ENCODE measurements at regions not wholly inside any gene's neighbourhood (a gene's known extent, or its start where the extent isn't known, plus 50 kb on each side); places are given as distances from the start of the nearest gene placed in this dataset.
A peak's percentile ranks its signal among the peaks of the same experiment; 100 is the strongest.
"Not testable (repeated sequence)": the region's sequence is repeated elsewhere in the genome, so short reads cannot be mapped to it uniquely, and the experiment has no call there.

GRCh38 chr3:196138482-196139254 lies 56.8 kb upstream of the TFRC start:
- no peak overlapping the region for H4K8ac ChIP-seq (replicated peaks; ENCODE audit: insufficient read length, low read depth, low read length)
- H2AK5ac ChIP-seq (ENCODE audit: insufficient read length, low read length) = no peak overlapping the region
- peak overlapping the region; percentile 16 to 86 (median 16); a peak in 4 of 7 replicates for H3K27ac Mint-ChIP-seq
- no peak overlapping the region for H3K14ac ChIP-seq (ENCODE audit: insufficient read depth, low read length)
- no peak overlapping the region for H3K56ac ChIP-seq (ENCODE audit: insufficient read length, low read depth, low read length)
- H3K36me3 Mint-ChIP-seq (ENCODE audit: insufficient read depth in 1 of 3, low read depth in 3 of 3) = no peaks in the 10 kb centered on the region
- DNase-seq = peak; percentile 29
- no peak overlapping the region for H2BK5ac ChIP-seq (ENCODE audit: insufficient read length, low read length)
- H3T11ph ChIP-seq (ENCODE audit: low read length) = no peak overlapping the region
- H3K79me1 ChIP-seq (ENCODE audit: insufficient read depth, low read depth, low read length, poor library complexity, severe bottlenecking) = no peaks in the 10 kb centered on the region
- no peak overlapping the region for H3K23ac ChIP-seq (ENCODE audit: insufficient read length, low read depth, low read length)
- H3K27ac ChIP-seq (ENCODE audit: insufficient read length, low read depth, low read length) = no peak overlapping the region
- H3K27me3 ChIP-seq (ENCODE audit: insufficient read depth, low read length) = no peaks in the 10 kb centered on the region
- H3K9ac ChIP-seq (ENCODE audit: extremely low read depth, insufficient read length, low read length) = no peak overlapping the region
- no peaks in the 10 kb centered on the region for H3K79me2 ChIP-seq (ENCODE audit: insufficient read depth, low read length)
- H3K4me1 ChIP-seq (ENCODE audit: insufficient read depth, low read length) = no peaks in the 10 kb centered on the region; the same call in 1 of the 2 replicates
- no peak overlapping the region for H4K91ac ChIP-seq (ENCODE audit: insufficient read length, low read depth, low read length)
- no peak overlapping the region for H3K4ac ChIP-seq (ENCODE audit: low read depth, low read length)
- H3K27me3 Mint-ChIP-seq (ENCODE audit: low read depth) = no peaks in the 10 kb centered on the region; the same call in 1 of the 2 replicates
- no peak overlapping the region for H2BK15ac ChIP-seq (ENCODE audit: low read depth, low read length)
- no peak overlapping the region for H4K5ac ChIP-seq (ENCODE audit: insufficient read length, low read depth, low read length)
- WGBS (ENCODE audit: extremely low coverage, insufficient read length, low lambda C conversion rate) = no CpG with 5 or more reads among the region's 12 CpGs
- no peak overlapping the region for H2BK120ac ChIP-seq (ENCODE audit: low read depth, low read length, poor library complexity, severe bottlenecking)
- H3K4me2 ChIP-seq (ENCODE audit: insufficient read depth, insufficient read length, low read length) = no peak overlapping the region
- H3K23me2 ChIP-seq (ENCODE audit: insufficient read length, low read depth, low read length, poor library complexity, severe bottlenecking) = no peaks in the 10 kb centered on the region
- no peak for TF ChIP-seq CTCF (conservative IDR thresholded peaks at IDR 0.05)
- no peak overlapping the region for H2BK12ac ChIP-seq (ENCODE audit: insufficient read length, low read depth, low read length)
- H3K9me3 ChIP-seq (ENCODE audit: control insufficient read depth, low read depth, low read length) = no peaks in the 10 kb centered on the region
- no peak overlapping the region for H2BK20ac ChIP-seq (ENCODE audit: low read depth, low read length, poor library complexity, severe bottlenecking)
- H3K18ac ChIP-seq (ENCODE audit: insufficient read length, low read depth, low read length) = no peak overlapping the region
- H4K20me1 ChIP-seq (ENCODE audit: control insufficient read depth, insufficient read depth, insufficient read length) = no peaks in the 10 kb centered on the region
- H3K4me1 Mint-ChIP-seq = peaks cover 21 to 37% of the 10 kb centered on the region in 2 experiments
- H3K9me3 Mint-ChIP-seq = no peaks in the 10 kb centered on the region
- no peak overlapping the region for H2AFZ ChIP-seq (ENCODE audit: low read length)
- no peak overlapping the region for H3K4me3 Mint-ChIP-seq

GRCh38 chr3:196136640-196136989 lies 54.7 kb upstream of the TFRC start:
- not testable (repeated sequence) for H3K4me1 ChIP-seq (ENCODE audit: insufficient read depth, low read length); H4K91ac ChIP-seq (ENCODE audit: insufficient read length, low read depth, low read length); H3K4me3 Mint-ChIP-seq; H2BK20ac ChIP-seq (ENCODE audit: low read depth, low read length, poor library complexity, severe bottlenecking); H3K56ac ChIP-seq (ENCODE audit: insufficient read length, low read depth, low read length); H3K27me3 ChIP-seq (ENCODE audit: insufficient read depth, low read length); H3K4ac ChIP-seq (ENCODE audit: low read depth, low read length); H3K9me3 Mint-ChIP-seq; H3K9me3 ChIP-seq (ENCODE audit: control insufficient read depth, low read depth, low read length); H2BK120ac ChIP-seq (ENCODE audit: low read depth, low read length, poor library complexity, severe bottlenecking); H2BK5ac ChIP-seq (ENCODE audit: insufficient read length, low read length); H3K23ac ChIP-seq (ENCODE audit: insufficient read length, low read depth, low read length); H3K4me2 ChIP-seq (ENCODE audit: insufficient read depth, insufficient read length, low read length); H4K20me1 ChIP-seq (ENCODE audit: control insufficient read depth, insufficient read depth, insufficient read length); H3T11ph ChIP-seq (ENCODE audit: low read length); H4K8ac ChIP-seq (replicated peaks; ENCODE audit: insufficient read length, low read depth, low read length); H2BK15ac ChIP-seq (ENCODE audit: low read depth, low read length); H4K5ac ChIP-seq (ENCODE audit: insufficient read length, low read depth, low read length); DNase-seq; H3K27ac ChIP-seq (ENCODE audit: insufficient read length, low read depth, low read length); H3K36me3 Mint-ChIP-seq (ENCODE audit: insufficient read depth in 1 of 3, low read depth in 3 of 3); H2AK5ac ChIP-seq (ENCODE audit: insufficient read length, low read length); H3K27me3 Mint-ChIP-seq (ENCODE audit: low read depth); H2BK12ac ChIP-seq (ENCODE audit: insufficient read length, low read depth, low read length); H3K23me2 ChIP-seq (ENCODE audit: insufficient read length, low read depth, low read length, poor library complexity, severe bottlenecking); H3K79me1 ChIP-seq (ENCODE audit: insufficient read depth, low read depth, low read length, poor library complexity, severe bottlenecking); H2AFZ ChIP-seq (ENCODE audit: low read length); H3K18ac ChIP-seq (ENCODE audit: insufficient read length, low read depth, low read length); H3K14ac ChIP-seq (ENCODE audit: insufficient read depth, low read length); H3K79me2 ChIP-seq (ENCODE audit: insufficient read depth, low read length); H3K27ac Mint-ChIP-seq; H3K9ac ChIP-seq (ENCODE audit: extremely low read depth, insufficient read length, low read length)
- WGBS (ENCODE audit: extremely low coverage, insufficient read length, low lambda C conversion rate) = no CpG with 5 or more reads among the region's 9 CpGs
- H3K4me1 Mint-ChIP-seq = peaks cover 13 to 22% of the 10 kb centered on the region in 2 experiments

Data from H9 (cell line).